WTC11 (cell line): ENCODE measurements at regions not wholly inside any gene's neighbourhood (a gene's known extent, or its start where the extent isn't known, plus 50 kb on each side); places are given as distances from the start of the nearest gene placed in this dataset.

Source experiments
- ELF4 ChIP-seq: sonication (generic); formaldehyde crosslinking; IDR thresholded peaks from 2 replicates; pipeline ENCODE4 v1.8.1; 2022; ENCODE audit warnings: low read depth, mild to moderate bottlenecking, moderate library complexity, missing genetic modification reagents
- SOX15 ChIP-seq: fragments of 250-450 bp; sonication (Bioruptor Pico); IDR thresholded peaks from 2 replicates; pipeline ENCODE4 v1.9.0; 2021; ENCODE audit warnings: mild to moderate bottlenecking
- TP53 ChIP-seq: sonication (generic); formaldehyde crosslinking; IDR thresholded peaks from 2 replicates; pipeline ENCODE4 v1.8.1; 2023; ENCODE audit warnings: mild to moderate bottlenecking, missing genetic modification reagents
- ZNF423 ChIP-seq: fragments of 250-450 bp; sonication (Bioruptor Pico); IDR thresholded peaks from 2 replicates; pipeline ENCODE4 v2.1.2; 2022; ENCODE audit warnings: mild to moderate bottlenecking, moderate library complexity
- TF ChIP-seq, protein P1 (sequence below): fragments of 200-600 bp; IDR thresholded peaks from 2 replicates; pipeline ENCODE4 v1.8.0; 2022; ENCODE audit warnings: antibody characterized with exemption
- TF ChIP-seq, protein P2 (sequence below): sonication (generic); formaldehyde crosslinking; IDR thresholded peaks from 2 replicates; pipeline ENCODE4 v1.8.1; 2023; ENCODE audit warnings: mild to moderate bottlenecking, missing genetic modification reagents

DNA sequence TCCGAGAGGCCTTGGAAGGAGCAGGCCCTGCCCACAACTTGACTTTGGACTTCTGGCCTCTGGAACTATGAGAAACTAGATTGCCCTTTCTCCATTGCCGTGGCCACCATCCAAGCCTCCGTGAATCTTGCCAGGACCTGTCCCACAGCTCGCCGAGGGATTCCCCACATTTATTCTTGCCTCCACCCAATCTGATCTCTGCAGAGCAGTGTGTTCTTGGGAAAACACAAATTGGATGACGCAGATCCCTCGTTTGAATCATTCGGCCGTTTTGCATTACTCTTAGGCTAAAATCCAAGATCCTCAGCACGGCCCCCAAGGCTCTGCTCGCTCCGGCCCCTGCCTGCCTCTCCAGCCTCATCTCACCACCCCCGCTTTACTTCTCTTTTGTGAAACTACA lies 364.2 kb downstream of the ZNF516 start:
- TF ChIP-seq, protein P1, sequence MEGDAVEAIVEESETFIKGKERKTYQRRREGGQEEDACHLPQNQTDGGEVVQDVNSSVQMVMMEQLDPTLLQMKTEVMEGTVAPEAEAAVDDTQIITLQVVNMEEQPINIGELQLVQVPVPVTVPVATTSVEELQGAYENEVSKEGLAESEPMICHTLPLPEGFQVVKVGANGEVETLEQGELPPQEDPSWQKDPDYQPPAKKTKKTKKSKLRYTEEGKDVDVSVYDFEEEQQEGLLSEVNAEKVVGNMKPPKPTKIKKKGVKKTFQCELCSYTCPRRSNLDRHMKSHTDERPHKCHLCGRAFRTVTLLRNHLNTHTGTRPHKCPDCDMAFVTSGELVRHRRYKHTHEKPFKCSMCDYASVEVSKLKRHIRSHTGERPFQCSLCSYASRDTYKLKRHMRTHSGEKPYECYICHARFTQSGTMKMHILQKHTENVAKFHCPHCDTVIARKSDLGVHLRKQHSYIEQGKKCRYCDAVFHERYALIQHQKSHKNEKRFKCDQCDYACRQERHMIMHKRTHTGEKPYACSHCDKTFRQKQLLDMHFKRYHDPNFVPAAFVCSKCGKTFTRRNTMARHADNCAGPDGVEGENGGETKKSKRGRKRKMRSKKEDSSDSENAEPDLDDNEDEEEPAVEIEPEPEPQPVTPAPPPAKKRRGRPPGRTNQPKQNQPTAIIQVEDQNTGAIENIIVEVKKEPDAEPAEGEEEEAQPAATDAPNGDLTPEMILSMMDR: no peak
- TF ChIP-seq ZNF423 (CRISPR knock-in tag): no peak
- TF ChIP-seq ELF4 (CRISPR knock-in tag): no peak
- TF ChIP-seq TP53: no peak
- TF ChIP-seq SOX15 (CRISPR knock-in tag): no peak
- TF ChIP-seq, protein P2, sequence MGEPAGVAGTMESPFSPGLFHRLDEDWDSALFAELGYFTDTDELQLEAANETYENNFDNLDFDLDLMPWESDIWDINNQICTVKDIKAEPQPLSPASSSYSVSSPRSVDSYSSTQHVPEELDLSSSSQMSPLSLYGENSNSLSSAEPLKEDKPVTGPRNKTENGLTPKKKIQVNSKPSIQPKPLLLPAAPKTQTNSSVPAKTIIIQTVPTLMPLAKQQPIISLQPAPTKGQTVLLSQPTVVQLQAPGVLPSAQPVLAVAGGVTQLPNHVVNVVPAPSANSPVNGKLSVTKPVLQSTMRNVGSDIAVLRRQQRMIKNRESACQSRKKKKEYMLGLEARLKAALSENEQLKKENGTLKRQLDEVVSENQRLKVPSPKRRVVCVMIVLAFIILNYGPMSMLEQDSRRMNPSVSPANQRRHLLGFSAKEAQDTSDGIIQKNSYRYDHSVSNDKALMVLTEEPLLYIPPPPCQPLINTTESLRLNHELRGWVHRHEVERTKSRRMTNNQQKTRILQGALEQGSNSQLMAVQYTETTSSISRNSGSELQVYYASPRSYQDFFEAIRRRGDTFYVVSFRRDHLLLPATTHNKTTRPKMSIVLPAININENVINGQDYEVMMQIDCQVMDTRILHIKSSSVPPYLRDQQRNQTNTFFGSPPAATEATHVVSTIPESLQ (CRISPR knock-in tag): no peak
